Inferior parietal cortex (tissue), 1 donor: ENCODE measurements at regions not wholly inside any gene's neighbourhood (a gene's known extent, or its start where the extent isn't known, plus 50 kb on each side); places are given as distances from the start of the nearest gene placed in this dataset.
A peak's percentile ranks its signal among the peaks of the same experiment; 100 is the strongest.

Experiments used
- DNase-seq: peaks from one replicate; pipeline ENCODE4 v3.0.0-alpha.2; 2016; ENCODE audit errors: extremely low spot score

DNA sequence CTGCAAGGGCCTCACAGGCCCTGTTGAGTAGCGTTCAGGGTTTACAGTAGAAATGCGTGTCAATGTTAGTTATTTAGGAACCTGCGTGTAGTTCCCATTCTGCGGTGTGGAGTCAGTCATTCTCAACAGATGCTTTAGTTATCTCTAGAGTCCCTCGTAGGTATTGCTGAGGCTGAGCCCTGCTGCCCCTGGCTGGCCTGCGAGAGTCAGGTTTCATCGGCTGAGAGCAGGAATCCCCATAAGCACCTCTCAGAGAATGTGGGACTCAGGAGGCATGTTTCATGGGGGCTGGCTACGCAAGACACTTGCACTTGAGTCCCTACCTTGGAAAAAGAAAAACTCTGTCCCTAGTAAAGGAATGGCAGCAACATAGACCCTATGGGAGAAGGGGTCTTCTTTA is 347.5 kb upstream of the ASIC2 start:
- DNase-seq = no peak

GRCh38 chr17:33642002-33642401 is 348.9 kb upstream of the ASIC2 start:
- DNase-seq = no peak

- DNase-seq = peak; percentile 60
Measured at GRCh38 chr17:33647956-33648355, 354.9 kb upstream of the ASIC2 start.

DNA sequence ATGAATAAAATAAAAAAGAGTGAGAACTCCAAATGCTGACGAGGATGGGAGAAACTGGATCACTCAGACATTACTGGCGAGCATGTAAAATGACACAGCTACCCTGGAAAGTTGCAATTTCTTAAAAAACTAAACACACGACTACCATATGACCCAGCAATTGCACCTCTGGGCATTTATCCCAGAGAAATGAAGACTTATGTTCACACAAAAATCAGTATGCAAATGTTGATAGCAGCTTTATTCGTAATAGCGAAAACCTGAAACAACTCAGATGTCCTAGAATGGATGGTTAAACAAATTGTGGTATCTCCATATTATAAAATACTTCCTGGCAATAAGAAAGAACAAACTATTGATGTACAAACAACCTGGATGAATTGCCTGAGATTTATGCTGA is 357.2 kb upstream of the ASIC2 start:
- DNase-seq = no peak

DNA sequence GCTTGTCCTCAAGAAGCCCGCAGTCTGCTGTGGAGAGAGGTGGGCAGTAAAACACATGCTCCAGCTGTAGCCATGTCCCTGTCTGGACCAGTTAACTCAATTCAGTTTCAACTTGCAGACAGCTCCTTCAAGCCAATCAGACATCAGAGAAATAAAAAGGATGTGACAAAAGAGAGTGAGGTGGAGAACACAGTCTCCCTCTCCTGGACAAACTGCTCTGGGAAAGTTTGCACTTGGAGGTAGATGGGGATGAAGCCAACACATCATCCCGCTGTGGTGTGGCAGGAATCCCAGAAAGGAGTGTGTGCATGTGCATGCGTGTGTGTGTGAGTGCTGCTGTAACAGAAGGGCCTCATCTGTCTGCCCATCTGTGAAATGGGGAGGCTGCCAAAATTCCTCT is 358.6 kb upstream of the ASIC2 start:
- no peak for DNase-seq

GRCh38 chr17:33652731-33653398 is 359.8 kb upstream of the ASIC2 start:
- no peak for DNase-seq

- DNase-seq = no peak
Measured at GRCh38 chr17:33653399-33653788, 360.3 kb upstream of the ASIC2 start.

DNA sequence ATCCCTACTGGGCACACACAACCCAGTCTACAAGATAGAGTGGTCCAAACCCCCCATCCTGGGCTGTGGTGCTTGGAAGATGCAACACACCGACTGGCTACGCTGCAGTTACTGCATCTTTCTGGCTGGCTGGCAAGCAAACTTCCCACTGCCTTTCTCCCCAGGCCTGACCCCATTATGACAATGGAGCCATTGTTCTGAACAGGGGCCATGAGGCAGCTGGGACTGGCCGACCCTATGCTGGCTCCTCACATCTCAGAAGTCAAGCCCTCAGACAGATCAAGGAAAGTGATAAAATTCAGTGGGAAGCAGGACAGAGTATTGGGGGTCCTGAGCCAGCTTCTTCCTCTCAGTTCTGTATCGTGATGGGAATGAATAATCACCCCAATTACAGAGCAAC is 364.1 kb upstream of the ASIC2 start:
- DNase-seq = no peak

DNA sequence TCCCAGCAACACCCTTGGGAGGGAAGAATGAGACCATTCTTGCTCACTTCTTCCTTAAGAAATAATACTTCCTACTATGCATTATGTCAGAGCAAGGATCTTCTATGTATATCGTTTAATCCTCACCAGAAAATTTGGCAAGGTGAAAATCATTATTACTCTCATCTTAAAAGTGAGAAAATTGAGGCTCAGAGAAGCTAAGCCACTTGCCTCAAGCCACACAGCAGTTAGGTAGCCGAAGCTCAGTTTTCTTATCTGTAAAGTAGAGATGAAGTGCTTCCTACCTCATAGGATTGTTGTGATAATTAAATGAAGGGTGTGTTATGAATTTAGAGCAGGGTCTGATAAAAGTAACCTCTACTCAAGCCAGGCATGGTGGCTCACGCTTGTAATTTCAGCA is 368.9 kb upstream of the ASIC2 start:
- DNase-seq = no peak

- no peak for DNase-seq
Measured at GRCh38 chr17:33664116-33664840, 371.2 kb upstream of the ASIC2 start.

GRCh38 chr17:33667052-33667509 is 374.0 kb upstream of the ASIC2 start:
- DNase-seq = no peak

DNA sequence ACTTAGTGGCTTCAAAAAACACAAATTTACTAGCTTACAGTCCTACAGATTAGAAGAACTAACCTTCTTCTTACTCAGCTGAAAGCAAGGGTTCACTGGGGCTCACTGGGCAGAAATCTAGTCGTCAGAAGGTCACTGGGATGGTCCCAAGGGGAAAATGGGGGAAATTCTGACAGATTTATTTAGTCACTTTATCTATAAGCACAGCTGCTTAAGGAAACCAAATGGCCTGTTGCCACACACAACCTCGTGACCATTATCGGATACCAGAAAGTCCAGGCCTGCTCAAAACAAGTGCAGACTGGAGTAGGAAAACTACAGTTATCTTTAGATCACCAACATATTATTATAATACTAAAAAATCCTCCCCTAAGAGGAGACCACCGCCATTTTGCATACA is 374.6 kb upstream of the ASIC2 start:
- DNase-seq = no peak

DNA sequence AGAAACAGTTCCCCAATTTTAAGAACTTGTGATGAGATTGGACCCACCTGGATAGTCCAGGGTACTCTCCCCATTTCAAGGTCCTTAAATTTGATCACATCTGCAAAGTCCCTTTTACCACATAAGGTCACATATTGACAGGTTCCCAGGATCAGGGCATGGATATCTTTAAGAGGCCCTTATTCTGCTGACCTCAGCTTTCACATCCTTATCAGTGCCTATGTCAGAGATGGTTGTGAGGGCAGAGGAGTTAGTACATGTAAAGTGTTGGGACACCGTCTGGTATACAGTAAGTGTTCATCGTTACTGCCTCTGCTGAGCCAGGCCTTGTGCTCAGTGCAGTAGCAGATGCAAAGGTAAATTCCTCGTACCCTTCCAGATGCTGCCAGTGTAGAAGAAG is 375.4 kb upstream of the ASIC2 start:
- DNase-seq = no peak

DNA sequence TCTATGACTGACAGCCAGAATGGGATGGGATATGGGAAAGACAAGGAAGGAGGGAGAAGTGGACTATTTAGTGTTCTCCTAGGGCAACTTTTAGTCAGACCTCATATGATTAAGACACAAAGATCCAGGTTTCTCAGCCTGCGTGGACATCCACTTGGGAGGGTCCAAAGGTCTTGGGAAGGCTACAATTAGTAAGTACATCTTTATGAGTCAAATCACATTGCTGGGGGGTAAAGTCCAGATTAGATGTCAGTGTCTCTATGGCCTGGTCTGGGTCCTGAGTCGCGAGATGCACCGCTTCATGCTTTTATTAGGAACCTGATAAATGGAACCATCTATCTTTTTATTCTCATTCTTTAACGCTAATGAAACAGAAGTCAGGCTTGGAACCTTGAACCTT is 378.4 kb upstream of the ASIC2 start:
- DNase-seq = no peak

- peak; percentile 89 for DNase-seq
Measured at GRCh38 chr17:33674685-33675084, 381.6 kb upstream of the ASIC2 start.

DNA sequence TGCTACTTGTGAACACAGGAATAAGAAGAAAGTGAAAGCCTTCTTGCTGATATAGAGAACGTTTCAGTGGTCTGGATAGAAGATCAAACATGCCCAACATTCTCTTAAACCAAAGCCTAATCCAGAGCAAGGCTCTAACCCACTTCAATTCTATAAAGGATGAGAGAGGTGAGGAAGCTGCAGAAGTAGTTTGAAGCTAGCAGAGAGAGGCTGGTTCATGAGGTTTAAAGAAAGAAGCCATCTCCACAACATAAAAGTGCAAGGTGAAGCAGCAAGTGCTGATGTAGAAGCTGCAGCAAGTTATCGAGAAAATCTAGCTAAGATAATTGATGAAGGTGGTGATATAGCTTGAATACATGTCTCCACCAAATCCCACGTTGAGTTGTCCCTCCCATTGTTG is 383.3 kb upstream of the ASIC2 start:
- no peak for DNase-seq

DNA sequence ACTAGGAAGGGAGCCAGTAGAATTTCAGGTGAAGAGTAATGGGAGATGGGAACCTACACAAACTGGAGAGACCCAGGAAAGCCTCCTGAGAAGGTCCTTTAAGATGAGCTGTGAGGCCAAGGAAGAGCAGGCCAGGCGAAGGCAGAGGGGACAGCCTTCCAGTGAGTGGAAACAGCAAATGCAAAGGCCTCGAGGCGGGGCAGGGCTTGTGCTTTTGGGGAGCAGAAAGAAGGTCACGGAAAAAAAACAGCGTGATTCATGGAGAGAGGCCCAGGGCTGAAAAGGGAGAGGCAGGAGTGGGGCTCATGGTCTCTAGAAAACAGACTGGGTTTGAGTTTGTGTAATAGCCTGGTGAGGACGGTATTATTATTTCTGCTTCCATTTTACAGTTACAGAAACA is 386.5 kb upstream of the ASIC2 start:
- DNase-seq = no peak

DNA sequence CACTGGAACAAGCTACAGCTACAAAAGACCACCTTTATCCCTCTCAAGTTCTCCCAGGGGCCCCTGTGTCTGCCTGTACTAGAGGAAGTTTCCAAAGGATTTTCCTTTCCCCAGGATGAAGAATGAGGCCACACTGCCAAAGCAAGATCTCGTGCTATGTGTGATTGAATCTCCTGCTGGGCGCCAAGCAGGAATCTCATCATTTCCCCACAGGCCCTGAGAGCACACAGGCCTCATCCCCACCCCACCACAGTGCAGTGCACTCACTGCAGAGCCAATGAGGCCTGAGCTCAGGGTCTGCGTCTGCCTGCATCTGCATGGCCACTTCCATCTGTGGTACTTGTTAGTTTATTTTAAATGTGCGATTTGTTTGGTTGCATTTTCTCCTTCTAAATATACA is 387.4 kb upstream of the ASIC2 start:
- no peak for DNase-seq

DNA sequence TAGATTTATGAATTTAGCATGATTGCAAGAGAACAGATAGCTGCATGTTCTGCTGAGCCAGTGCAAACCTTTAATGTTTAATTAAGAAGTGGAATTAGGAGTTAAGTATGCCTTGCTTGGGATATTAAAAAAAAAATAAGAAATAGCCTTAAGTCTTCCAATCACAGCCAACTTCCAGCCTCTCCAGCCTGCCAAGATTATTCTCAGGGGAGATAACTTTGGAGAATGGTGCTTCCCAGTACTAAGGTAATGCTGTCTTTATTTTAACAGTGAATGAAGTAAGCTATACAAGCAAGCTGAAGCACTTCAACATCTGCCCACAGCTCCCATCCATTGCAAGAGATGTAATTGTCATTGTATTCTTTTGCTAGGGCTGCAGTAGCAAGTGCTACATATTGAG is 389.5 kb upstream of the ASIC2 start:
- no peak for DNase-seq

- DNase-seq = no peak
Measured at GRCh38 chr17:33684735-33685134, 391.6 kb upstream of the ASIC2 start.

- DNase-seq = no peak
Measured at GRCh38 chr17:33686171-33686570, 393.1 kb upstream of the ASIC2 start.

DNA sequence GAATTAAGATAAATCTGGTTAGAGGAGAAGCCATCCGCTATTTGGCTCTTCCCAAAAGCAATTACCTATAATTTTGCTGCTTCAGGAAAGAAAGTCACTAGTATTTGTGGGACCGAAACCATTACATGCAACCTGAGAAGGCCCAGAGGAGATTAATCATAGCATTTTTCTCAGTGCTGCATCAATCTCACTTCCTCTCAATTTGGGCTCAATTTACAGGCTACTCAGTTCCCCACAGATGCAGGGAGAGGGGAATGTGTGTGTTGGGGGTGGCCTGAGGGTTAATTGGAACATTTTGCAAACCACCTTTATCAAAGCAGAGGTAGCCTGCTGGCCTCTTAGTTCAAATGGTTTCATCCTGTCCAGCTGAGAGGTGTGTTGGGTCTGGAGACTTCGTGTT is 394.7 kb upstream of the ASIC2 start:
- no peak for DNase-seq

GRCh38 chr17:33688771-33689170 is 395.7 kb upstream of the ASIC2 start:
- DNase-seq = no peak

DNA sequence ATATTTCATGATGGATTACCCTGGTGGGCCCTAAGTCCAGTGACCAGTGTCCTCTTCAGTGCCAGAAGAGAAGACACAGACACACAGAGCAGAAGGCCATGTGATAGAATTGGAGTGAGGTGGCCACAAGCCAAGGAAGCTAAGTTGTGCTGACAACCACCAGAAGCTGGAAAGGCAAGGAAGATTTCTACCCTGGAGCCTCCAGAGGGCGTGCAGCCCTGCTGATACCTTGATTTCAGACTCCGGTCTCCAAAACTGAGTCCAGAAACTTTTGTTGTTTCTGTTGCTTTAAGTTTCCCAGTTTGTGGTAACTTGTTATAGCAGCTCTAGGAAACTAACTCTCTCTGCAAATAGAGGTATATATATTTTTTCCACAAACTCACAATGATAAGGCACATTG is 396.6 kb upstream of the ASIC2 start:
- DNase-seq = no peak
